Activated effector memory CD4-positive, alpha-beta T cell treated with anti-CD3 and anti-CD28 coated beads, Interleukin-2, amount 50 U/mL, for 16 hours (primary cell): ENCODE measurements at regions not wholly inside any gene's neighbourhood (a gene's known extent, or its start where the extent isn't known, plus 50 kb on each side); places are given as distances from the start of the nearest gene placed in this dataset.
"Not testable (repeated sequence)": the region's sequence is repeated elsewhere in the genome, so short reads cannot be mapped to it uniquely, and the experiment has no call there.

Experiments used
- DNase-seq: peaks from one replicate; pipeline ENCODE4 v3.0.0-alpha.2; 2020

- no peak for DNase-seq
These were observed 148.6 kb upstream of the ZC3H12A start for GRCh38 chr1:37325509-37326437.

- DNase-seq = no peak
These were observed 142.3 kb upstream of the ZC3H12A start for GRCh38 chr1:37332126-37332525.

- DNase-seq = no peak
These were observed 135.7 kb upstream of the ZC3H12A start for GRCh38 chr1:37338658-37339057.

GRCh38 chr1:37342736-37343135 lies 131.6 kb upstream of the ZC3H12A start:
- no peak for DNase-seq

- no peak for DNase-seq
These were observed 127.2 kb upstream of the ZC3H12A start for GRCh38 chr1:37347104-37347649.

- no peak for DNase-seq
These were observed 120.5 kb upstream of the ZC3H12A start for GRCh38 chr1:37353871-37354270.

- DNase-seq = no peak
These were observed 119.3 kb upstream of the ZC3H12A start for GRCh38 chr1:37354876-37355650.

- DNase-seq = no peak
These were observed 115.4 kb upstream of the ZC3H12A start for GRCh38 chr1:37358992-37359391.

- DNase-seq = no peak
These were observed 114.4 kb upstream of the ZC3H12A start for GRCh38 chr1:37360011-37360410.

GRCh38 chr1:37362594-37363385 lies 111.6 kb upstream of the ZC3H12A start:
- no peak for DNase-seq

- DNase-seq = no peak
These were observed 110.8 kb upstream of the ZC3H12A start for GRCh38 chr1:37363535-37363934.

- not testable (repeated sequence) for DNase-seq
These were observed 105.6 kb upstream of the ZC3H12A start for GRCh38 chr1:37368665-37369315.

- no peak for DNase-seq
These were observed 102.1 kb upstream of the ZC3H12A start for GRCh38 chr1:37372302-37372701.

- no peak for DNase-seq
These were observed 101.7 kb upstream of the ZC3H12A start for GRCh38 chr1:37372711-37373110.

- no peak for DNase-seq
These were observed 101.0 kb upstream of the ZC3H12A start for GRCh38 chr1:37373413-37373812.

GRCh38 chr1:37380546-37380945 lies 93.8 kb upstream of the ZC3H12A start:
- not testable (repeated sequence) for DNase-seq

GRCh38 chr1:37387854-37388253 lies 86.5 kb upstream of the ZC3H12A start:
- DNase-seq = no peak

GRCh38 chr1:37389327-37389726 lies 85.1 kb upstream of the ZC3H12A start:
- DNase-seq = no peak

GRCh38 chr1:37391211-37392011 lies 83.0 kb upstream of the ZC3H12A start:
- no peak for DNase-seq

- no peak for DNase-seq
These were observed 82.3 kb upstream of the ZC3H12A start for GRCh38 chr1:37392051-37392450.
